Mammary epithelial cell (primary cell): ENCODE measurements at regions not wholly inside any gene's neighbourhood (a gene's known extent, or its start where the extent isn't known, plus 50 kb on each side); places are given as distances from the start of the nearest gene placed in this dataset.

Experiments used
- CTCF ChIP-seq, 2 donors: IDR thresholded peaks in 1 of 2; conservative IDR thresholded peaks in 1 of 2; 2 replicates each; pipeline ENCODE4 v1.5.1; 2011 to 2012; ENCODE audit warnings: inconsistent platforms in 2 of 2, low read length in 2 of 2, mild to moderate bottlenecking in 2 of 2, control low read depth in 1 of 2, low read depth in 1 of 2; ENCODE audit not compliant: insufficient read depth in 1 of 2; ENCODE audit errors: extremely low read depth in 1 of 2
- EZH2 ChIP-seq: IDR thresholded peaks from 2 replicates; pipeline ENCODE4 v1.6.1; 2012; ENCODE audit warnings: low read length, inconsistent platforms, borderline replicate concordance

- no peak for TF ChIP-seq EZH2
- no peak for TF ChIP-seq CTCF (conservative IDR thresholded peaks at IDR 0.05 in 1 of 2, IDR thresholded peaks at IDR 0.05 in 1 of 2; ENCODE audit: extremely low read depth in 1 of 2, insufficient read depth in 1 of 2, low read depth in 1 of 2, low read length in 2 of 2)
These were observed 462.9 kb downstream of the WDR72 start for GRCh38 chr15:53296603-53297002.
